Nephron progenitor cell (in vitro differentiated cells): ENCODE measurements at regions not wholly inside any gene's neighbourhood (a gene's known extent, or its start where the extent isn't known, plus 50 kb on each side); places are given as distances from the start of the nearest gene placed in this dataset.
A peak's percentile ranks its signal among the peaks of the same experiment; 100 is the strongest.

Experiments used
- DNase-seq: peaks from one replicate; pipeline ENCODE4 v3.0.0; 2021
- H3K27ac Mint-ChIP-seq: 2 replicates; pipeline ENCODE4 v1.8.0; 2021; ENCODE audit warnings: mild to moderate bottlenecking, moderate library complexity, mixed read lengths
- H3K27me3 Mint-ChIP-seq: 2 replicates; pipeline ENCODE4 v1.8.0; 2021; ENCODE audit warnings: mild to moderate bottlenecking, low read depth, mixed read lengths; ENCODE audit not compliant: poor library complexity
- H3K36me3 Mint-ChIP-seq: 2 replicates; pipeline ENCODE4 v1.8.0; 2021; ENCODE audit warnings: low read depth, mixed read lengths
- H3K4me1 Mint-ChIP-seq: 2 replicates; pipeline ENCODE4 v1.8.0; 2021; ENCODE audit warnings: mixed read lengths
- H3K4me3 Mint-ChIP-seq: 2 replicates; pipeline ENCODE4 v1.8.0; 2021; ENCODE audit warnings: mild to moderate bottlenecking, moderate library complexity, mixed read lengths
- H3K9me3 Mint-ChIP-seq: 2 replicates; pipeline ENCODE4 v1.8.0; 2021; ENCODE audit warnings: mild to moderate bottlenecking, moderate library complexity, mixed read lengths
- TF ChIP-seq, protein P1 (sequence below): fragments of 200-600 bp; sonication (generic); IDR thresholded peaks from 2 replicates; pipeline ENCODE4 v1.5.0; 2021; ENCODE audit warnings: antibody characterized with exemption

GRCh38 chr1:170247751-170248521, 102.2 kb downstream of the NTMT2 start:
- TF ChIP-seq, protein P1, sequence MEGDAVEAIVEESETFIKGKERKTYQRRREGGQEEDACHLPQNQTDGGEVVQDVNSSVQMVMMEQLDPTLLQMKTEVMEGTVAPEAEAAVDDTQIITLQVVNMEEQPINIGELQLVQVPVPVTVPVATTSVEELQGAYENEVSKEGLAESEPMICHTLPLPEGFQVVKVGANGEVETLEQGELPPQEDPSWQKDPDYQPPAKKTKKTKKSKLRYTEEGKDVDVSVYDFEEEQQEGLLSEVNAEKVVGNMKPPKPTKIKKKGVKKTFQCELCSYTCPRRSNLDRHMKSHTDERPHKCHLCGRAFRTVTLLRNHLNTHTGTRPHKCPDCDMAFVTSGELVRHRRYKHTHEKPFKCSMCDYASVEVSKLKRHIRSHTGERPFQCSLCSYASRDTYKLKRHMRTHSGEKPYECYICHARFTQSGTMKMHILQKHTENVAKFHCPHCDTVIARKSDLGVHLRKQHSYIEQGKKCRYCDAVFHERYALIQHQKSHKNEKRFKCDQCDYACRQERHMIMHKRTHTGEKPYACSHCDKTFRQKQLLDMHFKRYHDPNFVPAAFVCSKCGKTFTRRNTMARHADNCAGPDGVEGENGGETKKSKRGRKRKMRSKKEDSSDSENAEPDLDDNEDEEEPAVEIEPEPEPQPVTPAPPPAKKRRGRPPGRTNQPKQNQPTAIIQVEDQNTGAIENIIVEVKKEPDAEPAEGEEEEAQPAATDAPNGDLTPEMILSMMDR: no peak
- no peak for DNase-seq
- no peaks in the 10 kb centered on the region for H3K27me3 Mint-ChIP-seq
- no peak overlapping the region for H3K4me3 Mint-ChIP-seq
- H3K27ac Mint-ChIP-seq: no peak overlapping the region
- peaks cover 19% of the 10 kb centered on the region for H3K4me1 Mint-ChIP-seq
- H3K36me3 Mint-ChIP-seq: peaks cover 9% of the 10 kb centered on the region
- peaks cover 29% of the 10 kb centered on the region for H3K9me3 Mint-ChIP-seq

- Mint-ChIP-seq H3K4me1 (peaks cover 14% of the 10 kb centered on the region), H3K4me3 (no peak overlapping the region), H3K36me3 (peaks cover 9% of the 10 kb centered on the region), H3K9me3 (peaks cover 35% of the 10 kb centered on the region), H3K27ac (no peak overlapping the region), H3K27me3 (peaks cover 3% of the 10 kb centered on the region)
- DNase-seq: no peak
- TF ChIP-seq, protein P1: no peak
Observed at GRCh38 chr1:170250531-170251276, 104.9 kb downstream of the NTMT2 start.

- DNase-seq: no peak
- peaks cover 32% of the 10 kb centered on the region for H3K9me3 Mint-ChIP-seq
- H3K4me3 Mint-ChIP-seq: no peak overlapping the region
- peaks cover 3% of the 10 kb centered on the region for H3K27me3 Mint-ChIP-seq
- H3K27ac Mint-ChIP-seq: peak overlapping the region; percentile 27
- TF ChIP-seq, protein P1: no peak
- peaks cover 9% of the 10 kb centered on the region for H3K36me3 Mint-ChIP-seq
- H3K4me1 Mint-ChIP-seq: peaks cover 12% of the 10 kb centered on the region
Observed at GRCh38 chr1:170252851-170253579, 107.3 kb downstream of the NTMT2 start.

GRCh38 chr1:170254371-170254770, 108.6 kb downstream of the NTMT2 start:
- Mint-ChIP-seq H3K27ac (no peak overlapping the region), H3K27me3 (peaks cover 3% of the 10 kb centered on the region), H3K4me1 (no peaks in the 10 kb centered on the region), H3K4me3 (no peak overlapping the region), H3K9me3 (peaks cover 30% of the 10 kb centered on the region), H3K36me3 (peaks cover 9% of the 10 kb centered on the region)
- no peak for DNase-seq
- TF ChIP-seq, protein P1: no peak

- no peaks in the 10 kb centered on the region for H3K4me1 Mint-ChIP-seq
- no peaks in the 10 kb centered on the region for H3K27me3 Mint-ChIP-seq
- H3K9me3 Mint-ChIP-seq: peaks cover 3% of the 10 kb centered on the region
- TF ChIP-seq, protein P1: no peak
- no peak overlapping the region for H3K4me3 Mint-ChIP-seq
- no peak overlapping the region for H3K27ac Mint-ChIP-seq
- no peaks in the 10 kb centered on the region for H3K36me3 Mint-ChIP-seq
- DNase-seq: no peak
Observed at GRCh38 chr1:170261669-170262068, 115.9 kb downstream of the NTMT2 start.
